ENCODE measurements at regions not wholly inside any gene's neighbourhood (a gene's known extent, or its start where the extent isn't known, plus 50 kb on each side); places are given as distances from the start of the nearest gene placed in this dataset.

- no peak for DNase-seq
These were observed 489.4 kb downstream of the PRELID2 start for GRCh38 chr5:145345511-145346287.

- DNase-seq, result no peak
These were observed 493.3 kb downstream of the PRELID2 start for GRCh38 chr5:145341842-145342241.

- no peak for DNase-seq
These were observed 495.0 kb downstream of the PRELID2 start for GRCh38 chr5:145340099-145340498.

- no peak for DNase-seq
These were observed 510.2 kb downstream of the PRELID2 start for GRCh38 chr5:145324767-145325479.

GRCh38 chr5:145324101-145324500 is 511.0 kb downstream of the PRELID2 start:
- no peak for DNase-seq

- no peak for DNase-seq
These were observed 518.9 kb downstream of the PRELID2 start for GRCh38 chr5:145316282-145316681.

GRCh38 chr5:145307866-145308382 is 527.2 kb downstream of the PRELID2 start:
- DNase-seq, result no peak

GRCh38 chr5:145295236-145295835 is 539.8 kb downstream of the PRELID2 start:
- DNase-seq, result no peak

- no peak for DNase-seq
These were observed 540.8 kb downstream of the PRELID2 start for GRCh38 chr5:145294331-145294730.

- DNase-seq, result no peak
These were observed 541.4 kb downstream of the PRELID2 start for GRCh38 chr5:145293716-145294115.

GRCh38 chr5:145292278-145292677 is 542.9 kb downstream of the PRELID2 start:
- DNase-seq, result no peak

GRCh38 chr5:145283141-145283810 is 551.9 kb downstream of the PRELID2 start:
- DNase-seq, result no peak

- DNase-seq, result no peak
These were observed 554.3 kb downstream of the PRELID2 start for GRCh38 chr5:145280806-145281205.

- DNase-seq, result no peak
These were observed 554.9 kb downstream of the PRELID2 start for GRCh38 chr5:145280214-145280613.

GRCh38 chr5:145260670-145261069 is 574.5 kb downstream of the PRELID2 start:
- no peak for DNase-seq

GRCh38 chr5:145247745-145248040 is 587.4 kb downstream of the PRELID2 start:
- no peak for DNase-seq

GRCh38 chr5:145246961-145247744 is 588.0 kb downstream of the PRELID2 start:
- DNase-seq, result no peak

- DNase-seq, result no peak
These were observed 588.8 kb downstream of the PRELID2 start for GRCh38 chr5:145246379-145246778.

GRCh38 chr5:145245354-145245753 is 589.8 kb downstream of the PRELID2 start:
- no peak for DNase-seq

GRCh38 chr5:145244788-145245187 is 590.4 kb downstream of the PRELID2 start:
- DNase-seq, result no peak

- DNase-seq, result no peak
These were observed 590.9 kb downstream of the PRELID2 start for GRCh38 chr5:145244251-145244650.

- DNase-seq, result no peak
These were observed 592.1 kb downstream of the PRELID2 start for GRCh38 chr5:145243016-145243415.

GRCh38 chr5:145242551-145242950 is 592.6 kb downstream of the PRELID2 start:
- no peak for DNase-seq

Data from NCI-H1105 (cell line).